Upper lobe of right lung (tissue), 1 donor: ENCODE measurements at regions not wholly inside any gene's neighbourhood (a gene's known extent, or its start where the extent isn't known, plus 50 kb on each side); places are given as distances from the start of the nearest gene placed in this dataset.

ENCODE experiments used
- ATAC-seq: fragments of 200-7000 bp; cut with Tn5 transposase; one replicate; pipeline ENCODE4 v1.9.1; 2020; ENCODE audit warnings: mild to moderate bottlenecking, moderate library complexity
- DNase-seq: peaks from one replicate; pipeline ENCODE4 v3.0.0-alpha.2; 2020
- H3K27ac ChIP-seq: fragments of 200-600 bp; one replicate; pipeline ENCODE4 v1.8.0; 2022
- H3K27me3 ChIP-seq: fragments of 200-600 bp; one replicate; pipeline ENCODE4 v1.8.0; 2022; ENCODE audit warnings: mild to moderate bottlenecking
- H3K36me3 ChIP-seq: fragments of 200-600 bp; one replicate; pipeline ENCODE4 v1.8.0; 2022
- H3K4me1 ChIP-seq: fragments of 200-600 bp; one replicate; pipeline ENCODE4 v1.8.0; 2022
- H3K4me3 ChIP-seq: fragments of 200-600 bp; one replicate; pipeline ENCODE4 v1.8.0; 2022; ENCODE audit warnings: mild to moderate bottlenecking
- H3K9me3 ChIP-seq: fragments of 200-600 bp; one replicate; pipeline ENCODE4 v1.8.0; 2022
- CTCF ChIP-seq: fragments of 200-600 bp; IDR thresholded peaks from one replicate; pipeline ENCODE4 v1.8.0; 2022; ENCODE audit warnings: antibody characterized with exemption
- intact Hi-C: fragments of 100-400 bp; cut with DNase I; formaldehyde crosslinking; loops from one replicate; pipeline ENCODE4 v1.11.0; 2022
- donor health status: DM: no; HTN: yes; CAD: no; lungs with severe emphysema.

GRCh38 chr10:108275895-108276685 lies 1111.6 kb upstream of the SORCS1 start:
- H3K36me3 ChIP-seq: no peaks in the 10 kb centered on the region
- H3K27me3 ChIP-seq: no peaks in the 10 kb centered on the region
- no peak for ATAC-seq
- no peak overlapping the region for H3K27ac ChIP-seq
- DNase-seq: no peak
- H3K4me3 ChIP-seq: no peak overlapping the region
- no peak for TF ChIP-seq CTCF
- H3K9me3 ChIP-seq: no peaks in the 10 kb centered on the region
- intact Hi-C loops: no loop called here
- no peaks in the 10 kb centered on the region for H3K4me1 ChIP-seq

- no peak for DNase-seq
- no peaks in the 10 kb centered on the region for H3K36me3 ChIP-seq
- no peak overlapping the region for H3K4me3 ChIP-seq
- no peak for ATAC-seq
- intact Hi-C loops: no loop called here
- no peaks in the 10 kb centered on the region for H3K9me3 ChIP-seq
- H3K4me1 ChIP-seq: no peaks in the 10 kb centered on the region
- H3K27me3 ChIP-seq: no peaks in the 10 kb centered on the region
- no peak for TF ChIP-seq CTCF
- H3K27ac ChIP-seq: no peak overlapping the region
These were observed 1095.9 kb upstream of the SORCS1 start for GRCh38 chr10:108260383-108260906.

- DNase-seq: no peak
- H3K9me3 ChIP-seq: no peaks in the 10 kb centered on the region
- no peak for ATAC-seq
- H3K36me3 ChIP-seq: no peaks in the 10 kb centered on the region
- TF ChIP-seq CTCF: no peak
- intact Hi-C loops: no loop called here
- H3K27ac ChIP-seq: no peak overlapping the region
- H3K4me3 ChIP-seq: no peak overlapping the region
- H3K4me1 ChIP-seq: no peaks in the 10 kb centered on the region
- H3K27me3 ChIP-seq: no peaks in the 10 kb centered on the region
These were observed 1089.6 kb upstream of the SORCS1 start for GRCh38 chr10:108254089-108254488.

- Histone ChIP-seq H3K27me3 (no peaks in the 10 kb centered on the region), H3K27ac (no peak overlapping the region), H3K9me3 (no peaks in the 10 kb centered on the region), H3K4me3 (no peak overlapping the region), H3K36me3 (no peaks in the 10 kb centered on the region), H3K4me1 (no peaks in the 10 kb centered on the region)
- intact Hi-C loops: no loop called here
- no peak for DNase-seq
- no peak for TF ChIP-seq CTCF
- no peak for ATAC-seq
These were observed 1088.3 kb upstream of the SORCS1 start for GRCh38 chr10:108252771-108253170.

GRCh38 chr10:108250936-108251620 lies 1086.6 kb upstream of the SORCS1 start:
- H3K4me3 ChIP-seq: no peak overlapping the region
- TF ChIP-seq CTCF: no peak
- intact Hi-C loops: no loop called here
- no peaks in the 10 kb centered on the region for H3K9me3 ChIP-seq
- H3K36me3 ChIP-seq: no peaks in the 10 kb centered on the region
- no peaks in the 10 kb centered on the region for H3K4me1 ChIP-seq
- ATAC-seq: no peak
- H3K27me3 ChIP-seq: no peaks in the 10 kb centered on the region
- H3K27ac ChIP-seq: no peak overlapping the region
- DNase-seq: no peak
